SK-N-SH (cell line): ENCODE measurements at regions not wholly inside any gene's neighbourhood (a gene's known extent, or its start where the extent isn't known, plus 50 kb on each side); places are given as distances from the start of the nearest gene placed in this dataset.

Experiments
- CTCF ChIA-PET: fragments of 300-600, 350-600 bp; formaldehyde crosslinking; extraction: SDS; loops from one replicate; lab custom pipeline; 2021; lab: Yijun Ruan, JAX
- POLR2A ChIA-PET: fragments of 350-600 bp; sonication (Branson Sonifier 250); formaldehyde crosslinking; extraction: SDS; loops from one replicate; lab custom pipeline; 2020; ENCODE audit warnings: antibody characterized with exemption, inconsistent platforms; lab: Yijun Ruan, JAX
- DNase-seq: peaks from one replicate; pipeline ENCODE4 v3.0.0; 2012
- H2AFZ ChIP-seq: fragments of 200-600 bp; sonication (generic); 2 replicates; pipeline ENCODE4 v1.8.1; 2016; ENCODE audit warnings: antibody characterized with exemption, mild to moderate bottlenecking, low read depth
- H3F3A ChIP-seq: fragments of 200-600 bp; sonication (generic); replicated peaks from 2 replicates; pipeline ENCODE3; 2016; ENCODE audit warnings: antibody characterized with exemption, mild to moderate bottlenecking; ENCODE audit not compliant: insufficient read depth
- H3K27ac ChIP-seq, 2 experiments: fragments of 200-500 bp in 1 of 2; fragments of 200-600 bp in 1 of 2; sonication (Bioruptor generic) in 1 of 2; sonication (generic), shearing (Covaris generic) in 1 of 2; 2 replicates each; pipeline versions ENCODE4 v1.5.1 to v1.6.1; 2014 to 2016; ENCODE audit warnings: low read depth in 2 of 2, inconsistent platforms in 1 of 2, low read length in 1 of 2, mild to moderate bottlenecking in 1 of 2, mixed read lengths in 1 of 2
- H3K27me3 ChIP-seq: fragments of 200-600 bp; sonication (generic), shearing (Covaris generic); 2 replicates; pipeline ENCODE4 v1.6.1; 2016; ENCODE audit warnings: mixed run types; ENCODE audit not compliant: insufficient read depth
- H3K36me3 ChIP-seq, 2 experiments: fragments of 200-500 bp in 1 of 2; fragments of 200-600 bp in 1 of 2; sonication (Bioruptor generic) in 1 of 2; sonication (generic) in 1 of 2; replicated peaks in 1 of 2; 2 replicates each; pipeline versions ENCODE3 to v1.5.1; 2014 to 2016; ENCODE audit warnings: low read length in 1 of 2, mild to moderate bottlenecking in 1 of 2; ENCODE audit not compliant: insufficient read depth in 2 of 2, control insufficient read depth in 1 of 2
- H3K4me1 ChIP-seq, 2 experiments: fragments of 200-500 bp in 1 of 2; fragments of 200-600 bp in 1 of 2; sonication (Bioruptor generic) in 1 of 2; sonication (generic), shearing (Covaris generic) in 1 of 2; 2 replicates each; pipeline versions ENCODE4 v1.5.1 to v1.6.1; 2014 to 2016; ENCODE audit warnings: low read depth in 1 of 2, low read length in 1 of 2, mixed run types in 1 of 2; ENCODE audit not compliant: insufficient read depth in 2 of 2, control insufficient read depth in 1 of 2
- H3K4me2 ChIP-seq: fragments of 200-600 bp; sonication (generic), shearing (Covaris generic); 2 replicates; pipeline ENCODE4 v1.6.1; 2017; ENCODE audit warnings: mixed run types
- H3K4me3 ChIP-seq, 2 experiments: fragments of 200-500 bp in 1 of 2; fragments of 200-600 bp in 1 of 2; sonication (Bioruptor generic) in 1 of 2; sonication (generic), shearing (Covaris generic) in 1 of 2; 2 replicates each; pipeline versions ENCODE4 v1.5.1 to v1.8.1; 2014 to 2016; ENCODE audit warnings: low read depth in 2 of 2, inconsistent platforms in 1 of 2, low read length in 1 of 2, mild to moderate bottlenecking in 1 of 2, mixed read lengths in 1 of 2, moderate library complexity in 1 of 2
- H3K79me2 ChIP-seq: fragments of 200-600 bp; sonication (generic); 2 replicates; pipeline ENCODE4 v1.8.1; 2017; ENCODE audit warnings: mild to moderate bottlenecking; ENCODE audit not compliant: insufficient read depth
- H3K9ac ChIP-seq: fragments of 200-600 bp; sonication (generic); 2 replicates; pipeline ENCODE4 v1.6.1; 2017; ENCODE audit warnings: mixed run types
- H3K9me2 ChIP-seq: fragments of 200-600 bp; sonication (generic); 2 replicates; pipeline ENCODE4 v1.6.1; 2017; ENCODE audit warnings: mixed run types
- H3K9me3 ChIP-seq: fragments of 200-600 bp; sonication (generic); 2 replicates; pipeline ENCODE4 v1.6.1; 2017; ENCODE audit warnings: mixed run types, mild to moderate bottlenecking, moderate library complexity
- H4K20me1 ChIP-seq: fragments of 200-600 bp; sonication (generic); 2 replicates; pipeline ENCODE4 v1.6.1; 2017; ENCODE audit warnings: mild to moderate bottlenecking, mixed run types; ENCODE audit not compliant: insufficient read depth
- CHD2 ChIP-seq: fragments of 150-350 bp; IDR thresholded peaks from 2 replicates; pipeline ENCODE4 v1.6.1; 2018; ENCODE audit warnings: low read length; ENCODE audit not compliant: partially characterized antibody
- ELF1 ChIP-seq: IDR thresholded peaks from 2 replicates; pipeline ENCODE4 v1.4.0; 2012
- EZH2phosphoT487 ChIP-seq: fragments of 200-600 bp; sonication (generic); IDR thresholded peaks from 2 replicates; pipeline ENCODE4 v1.6.1; 2017; ENCODE audit warnings: low read depth, mixed run types, mild to moderate bottlenecking, antibody characterized with exemption, moderate library complexity, borderline replicate concordance
- FOSL2 ChIP-seq: IDR thresholded peaks from 2 replicates; pipeline ENCODE4 v1.4.0; 2012; ENCODE audit warnings: low read depth, mild to moderate bottlenecking, moderate library complexity, borderline replicate concordance
- FOXJ3 ChIP-seq: sonication (generic); formaldehyde crosslinking; IDR thresholded peaks from 2 replicates; pipeline ENCODE4 v1.5.1; 2020; ENCODE audit warnings: mild to moderate bottlenecking, missing genetic modification reagents
- FOXM1 ChIP-seq: IDR thresholded peaks from 2 replicates; pipeline ENCODE4 v1.4.0; 2012; ENCODE audit warnings: low read depth, mild to moderate bottlenecking
- GABPA ChIP-seq: IDR thresholded peaks from 2 replicates; pipeline ENCODE4 v1.4.0; 2012; ENCODE audit warnings: low read depth, mild to moderate bottlenecking
- GATA2 ChIP-seq: sonication (generic); formaldehyde crosslinking; IDR thresholded peaks from 2 replicates; pipeline ENCODE4 v1.5.0; 2020; ENCODE audit warnings: mild to moderate bottlenecking, missing genetic modification reagents
- IRF3 ChIP-seq: fragments of 150-350 bp; IDR thresholded peaks from 2 replicates; pipeline ENCODE4 v1.6.1; 2016; ENCODE audit warnings: mild to moderate bottlenecking, low read depth, low read length
- JUND ChIP-seq: IDR thresholded peaks from 2 replicates; pipeline ENCODE4 v1.4.0; 2012
- MAX ChIP-seq: IDR thresholded peaks from 2 replicates; pipeline ENCODE4 v1.4.0; 2012; ENCODE audit warnings: low read depth
- MEF2A ChIP-seq: IDR thresholded peaks from 2 replicates; pipeline ENCODE4 v1.4.0; 2012; ENCODE audit warnings: low read depth, borderline replicate concordance
- POLR2AphosphoS5 ChIP-seq: IDR thresholded peaks from 2 replicates; pipeline ENCODE4 v1.6.1; 2012; ENCODE audit warnings: low read depth, low read length
- RAD21 ChIP-seq: IDR thresholded peaks from 2 replicates; pipeline ENCODE4 v1.6.1; 2012; ENCODE audit warnings: mild to moderate bottlenecking, low read length
- RCOR1 ChIP-seq: fragments of 150-350 bp; IDR thresholded peaks from 2 replicates; pipeline ENCODE4 v1.6.1; 2017; ENCODE audit warnings: antibody characterized with exemption, low read length
- REST ChIP-seq: IDR thresholded peaks from 2 replicates; pipeline ENCODE4 v1.6.1; 2012; ENCODE audit warnings: mild to moderate bottlenecking, low read depth, low read length, moderate library complexity
- RFX5 ChIP-seq: IDR thresholded peaks from 2 replicates; pipeline ENCODE4 v1.6.1; 2012; ENCODE audit warnings: mild to moderate bottlenecking, improper control_type of control experiment, low read length
- RXRA ChIP-seq: IDR thresholded peaks from 2 replicates; pipeline ENCODE4 v1.4.0; 2012; ENCODE audit warnings: low read depth, mild to moderate bottlenecking, borderline replicate concordance
- SIN3A ChIP-seq: IDR thresholded peaks from 2 replicates; pipeline ENCODE4 v1.6.1; 2012; ENCODE audit warnings: low read depth, mild to moderate bottlenecking, low read length, moderate library complexity, borderline replicate concordance
- SMC3 ChIP-seq: IDR thresholded peaks from 2 replicates; pipeline ENCODE4 v1.6.1; 2012; ENCODE audit warnings: low read depth, low read length, improper control_type of control experiment
- TCF12 ChIP-seq: IDR thresholded peaks from 2 replicates; pipeline ENCODE4 v1.4.0; 2012
- TEAD4 ChIP-seq: IDR thresholded peaks from 2 replicates; pipeline ENCODE4 v1.4.0; 2012; ENCODE audit warnings: mild to moderate bottlenecking, borderline replicate concordance; ENCODE audit not compliant: insufficient read depth
- USF1 ChIP-seq: IDR thresholded peaks from 2 replicates; pipeline ENCODE4 v1.4.0; 2012; ENCODE audit warnings: low read depth, borderline replicate concordance
- YY1 ChIP-seq: IDR thresholded peaks from 2 replicates; pipeline ENCODE4 v1.4.0; 2012; ENCODE audit warnings: low read depth, mild to moderate bottlenecking
- WGBS: methylation state at CpG from one replicate; pipeline ENCODE4 v1.1.6; 2017; ENCODE audit warnings: low lambda C conversion rate; 5-methylcytosine and 5-hydroxymethylcytosine counted together

GRCh38 chr18:43193336-43193735, 77.9 kb upstream of the RIT2 start:
- no peaks in the 10 kb centered on the region for H3K79me2 ChIP-seq
- no peaks in the 10 kb centered on the region for H3F3A ChIP-seq
- no peak overlapping the region for H3K9ac ChIP-seq
- ChIA-PET POLR2A (no interaction called here), CTCF (no interaction called here)
- no peaks in the 10 kb centered on the region for H3K4me1 ChIP-seq
- no peaks in the 10 kb centered on the region for H3K9me2 ChIP-seq
- H3K27me3 ChIP-seq, result no peaks in the 10 kb centered on the region
- H3K4me3 ChIP-seq, result no peak overlapping the region
- 76% methylated on average over 2 of the region's 2 CpGs for WGBS
- no peak for TF ChIP-seq GABPA
- TF ChIP-seq RAD21, result no peak
- TF ChIP-seq FOXM1, result no peak
- TF ChIP-seq SIN3A, result no peak
- no peak for TF ChIP-seq RFX5
- TF ChIP-seq CHD2, result no peak
- no peak for TF ChIP-seq RXRA
- TF ChIP-seq GATA2 (CRISPR knock-in tag), result no peak
- no peak for TF ChIP-seq IRF3
- TF ChIP-seq MEF2A, result no peak
- no peak for TF ChIP-seq TCF12
- TF ChIP-seq RCOR1, result no peak
- TF ChIP-seq FOXJ3 (CRISPR knock-in tag), result no peak
- DNase-seq, result no peak
- no peaks in the 10 kb centered on the region for H3K36me3 ChIP-seq
- H4K20me1 ChIP-seq, result no peaks in the 10 kb centered on the region
- no peaks in the 10 kb centered on the region for H3K9me3 ChIP-seq
- H3K27ac ChIP-seq, result no peak overlapping the region
- H2AFZ ChIP-seq, result no peak overlapping the region
- no peak overlapping the region for H3K4me2 ChIP-seq

DNA sequence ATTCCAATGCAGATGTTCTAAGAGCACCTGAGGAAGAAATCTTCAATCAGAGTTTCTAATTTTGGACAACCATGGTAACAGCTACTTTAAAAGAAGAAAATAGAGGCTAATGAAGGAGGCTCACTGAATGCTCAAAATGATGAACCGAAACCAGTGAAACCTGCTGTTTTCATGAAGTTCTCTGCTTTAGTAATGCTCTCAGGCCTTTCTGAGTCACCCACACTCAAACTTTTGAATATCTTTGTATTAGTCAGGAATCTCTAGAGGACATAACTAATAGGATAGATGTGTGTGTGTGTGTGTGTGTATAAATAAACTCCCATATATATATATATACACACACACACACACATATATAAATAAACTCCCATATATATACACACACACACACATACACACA, 76.9 kb upstream of the RIT2 start:
- no peak overlapping the region for H2AFZ ChIP-seq
- no peak for DNase-seq
- 65% methylated on average over 1 of the region's 1 CpG for WGBS

More for the DNA sequence above, 76.9 kb upstream of the RIT2 start:
- H3K4me2 ChIP-seq, result no peak overlapping the region
- H3K9me2 ChIP-seq, result no peaks in the 10 kb centered on the region
- H3K36me3 ChIP-seq, result no peaks in the 10 kb centered on the region
- H3K27me3 ChIP-seq, result no peaks in the 10 kb centered on the region
- ChIA-PET POLR2A (no interaction called here), CTCF (no interaction called here)
- H4K20me1 ChIP-seq, result no peaks in the 10 kb centered on the region
- no peak overlapping the region for H3K4me3 ChIP-seq
- H3K79me2 ChIP-seq, result no peaks in the 10 kb centered on the region
- no peaks in the 10 kb centered on the region for H3K4me1 ChIP-seq
- TF ChIP-seq FOSL2 (no peak), CHD2 (no peak), RCOR1 (no peak), ELF1 (no peak), RAD21 (no peak), MAX (no peak), RXRA (no peak), POLR2AphosphoS5 (no peak), TCF12 (no peak), SMC3 (no peak), EZH2phosphoT487 (no peak), REST (no peak), TEAD4 (no peak), YY1 (no peak), FOXJ3 (CRISPR knock-in tag) (no peak), SIN3A (no peak), USF1 (no peak), RFX5 (no peak), JUND (no peak)
- H3F3A ChIP-seq, result no peaks in the 10 kb centered on the region
- H3K9me3 ChIP-seq, result no peaks in the 10 kb centered on the region
- H3K9ac ChIP-seq, result no peak overlapping the region
- H3K27ac ChIP-seq, result no peak overlapping the region
